ENCODE measurements at regions not wholly inside any gene's neighbourhood (a gene's known extent, or its start where the extent isn't known, plus 50 kb on each side); places are given as distances from the start of the nearest gene placed in this dataset.

DNA sequence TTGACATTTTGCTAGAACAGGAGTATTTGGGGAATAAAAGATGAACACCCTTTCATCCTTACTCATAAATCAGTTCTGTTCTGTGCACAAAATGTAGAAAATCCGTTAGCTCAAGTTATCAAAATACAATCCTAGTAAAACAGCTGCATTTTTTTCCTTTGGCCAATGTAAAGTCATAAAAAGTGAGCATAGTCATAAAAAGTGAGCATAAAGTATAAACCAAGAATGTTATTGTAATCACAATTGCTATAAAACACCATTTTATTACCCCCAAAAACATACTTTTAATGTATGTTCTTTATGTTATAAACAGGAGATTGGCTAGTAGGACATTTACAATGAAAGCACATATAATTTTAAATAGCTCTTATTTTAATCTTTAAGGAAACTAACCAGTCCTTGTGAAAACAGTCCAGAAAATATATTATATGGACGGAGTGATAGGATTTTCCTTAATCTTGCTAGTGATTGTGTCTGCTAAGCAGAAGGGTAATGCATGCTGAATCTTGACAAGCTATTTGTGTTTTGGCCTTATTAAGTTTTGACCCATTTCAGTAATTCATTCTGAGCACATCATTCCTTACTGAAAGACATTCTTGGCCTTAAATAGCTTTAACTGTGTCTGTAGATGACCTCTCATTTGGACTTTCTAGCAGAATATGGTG is 891.8 kb downstream of the DSC3 start (continued):
- TF ChIP-seq, protein P1, sequence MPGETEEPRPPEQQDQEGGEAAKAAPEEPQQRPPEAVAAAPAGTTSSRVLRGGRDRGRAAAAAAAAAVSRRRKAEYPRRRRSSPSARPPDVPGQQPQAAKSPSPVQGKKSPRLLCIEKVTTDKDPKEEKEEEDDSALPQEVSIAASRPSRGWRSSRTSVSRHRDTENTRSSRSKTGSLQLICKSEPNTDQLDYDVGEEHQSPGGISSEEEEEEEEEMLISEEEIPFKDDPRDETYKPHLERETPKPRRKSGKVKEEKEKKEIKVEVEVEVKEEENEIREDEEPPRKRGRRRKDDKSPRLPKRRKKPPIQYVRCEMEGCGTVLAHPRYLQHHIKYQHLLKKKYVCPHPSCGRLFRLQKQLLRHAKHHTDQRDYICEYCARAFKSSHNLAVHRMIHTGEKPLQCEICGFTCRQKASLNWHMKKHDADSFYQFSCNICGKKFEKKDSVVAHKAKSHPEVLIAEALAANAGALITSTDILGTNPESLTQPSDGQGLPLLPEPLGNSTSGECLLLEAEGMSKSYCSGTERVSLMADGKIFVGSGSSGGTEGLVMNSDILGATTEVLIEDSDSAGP (CRISPR knock-in tag; IDR thresholded peaks at IDR 0.05; ENCODE audit: borderline replicate concordance): no peak
- TF ChIP-seq DNMT3B (CRISPR knock-in tag; conservative IDR thresholded peaks at IDR 0.05): no peak
- TF ChIP-seq SMC3 (IDR thresholded peaks at IDR 0.05; ENCODE audit: low read length): no peak
- no peak for TF ChIP-seq ZNF816 (CRISPR knock-in tag; IDR thresholded peaks at IDR 0.05; ENCODE audit: borderline replicate concordance)
- TF ChIP-seq MTA3 (CRISPR knock-in tag; IDR thresholded peaks at IDR 0.05): no peak
- TF ChIP-seq SMARCE1 (IDR thresholded peaks at IDR 0.05; ENCODE audit: borderline replicate concordance): no peak
- TF ChIP-seq CREM (IDR thresholded peaks at IDR 0.05): no peak
- TF ChIP-seq CREM (CRISPR knock-in tag; IDR thresholded peaks at IDR 0.05): no peak
- no peak for TF ChIP-seq GLI4 (CRISPR knock-in tag; IDR thresholded peaks at IDR 0.05; ENCODE audit: borderline replicate concordance)
- no peak for TF ChIP-seq ZNF326 (CRISPR knock-in tag; IDR thresholded peaks at IDR 0.05; ENCODE audit: borderline replicate concordance)

- CTCF ChIA-PET (ENCODE audit: low intra/inter-chr PET ratio, low total read pairs): no interaction called here
- TF ChIP-seq TBP (CRISPR knock-in tag; IDR thresholded peaks at IDR 0.05) (no peak), ZNF724P (CRISPR knock-in tag; IDR thresholded peaks at IDR 0.05; ENCODE audit: borderline replicate concordance) (no peak), GABPA (IDR thresholded peaks at IDR 0.05; ENCODE audit: low read depth, low read length) (no peak), GABPA (CRISPR knock-in tag; IDR thresholded peaks at IDR 0.05; ENCODE audit: low read depth) (no peak), MAFK (conservative IDR thresholded peaks at IDR 0.05 in 1 of 2, IDR thresholded peaks at IDR 0.05 in 1 of 2; ENCODE audit: low read length in 2 of 2) (peak; percentile 37 to 57; a peak in 3 of 4 replicates), MAFF (IDR thresholded peaks at IDR 0.05; ENCODE audit: low read depth, low read length) (peak; percentile 35; the same call in 1 of the 2 replicates), U2AF2 (IDR thresholded peaks at IDR 0.05; ENCODE audit: low read depth, low read length) (no peak), NR1H2 (CRISPR knock-in tag; IDR thresholded peaks at IDR 0.05; ENCODE audit: borderline replicate concordance, low read depth) (no peak), ATRX (CRISPR knock-in tag; IDR thresholded peaks at IDR 0.05; ENCODE audit: borderline replicate concordance) (no peak), ZNF512B (CRISPR knock-in tag; IDR thresholded peaks at IDR 0.05; ENCODE audit: borderline replicate concordance) (no peak), AKAP8 (CRISPR knock-in tag; IDR thresholded peaks at IDR 0.05) (no peak), SMARCC2 (IDR thresholded peaks at IDR 0.05) (no peak), NR3C1 (CRISPR knock-in tag; IDR thresholded peaks at IDR 0.05) (no peak), SRY (CRISPR knock-in tag; IDR thresholded peaks at IDR 0.05) (no peak)
Observed at GRCh38 chr18:30149585-30149984, 893.0 kb downstream of the DSC3 start.

More at GRCh38 chr18:30149585-30149984, 893.0 kb downstream of the DSC3 start:
- Histone ChIP-seq H2AFZ (ENCODE audit: low read length) (no peak overlapping the region), H4K20me1 (ENCODE audit: insufficient read depth, low read length) (no peaks in the 10 kb centered on the region), H3K27me3 (ENCODE audit: control insufficient read depth in 1 of 2, insufficient read depth in 2 of 2, low read length in 2 of 2) (no peaks in the 10 kb centered on the region), H3K9ac (ENCODE audit: insufficient read depth, low read depth, low read length) (no peak overlapping the region), H3K36me3 (replicated peaks in 1 of 2; ENCODE audit: control insufficient read depth in 1 of 2, insufficient read depth in 2 of 2, low read length in 2 of 2) (no peaks in the 10 kb centered on the region), H3K27ac (ENCODE audit: extremely low read length, insufficient read depth, low read length) (no peak overlapping the region), H3K9me3 (ENCODE audit: low read length) (no peaks in the 10 kb centered on the region), H3K4me1 (ENCODE audit: insufficient read depth, low read length) (no peaks in the 10 kb centered on the region), H3K4me2 (ENCODE audit: low read depth, low read length) (no peak overlapping the region), H3K4me3 (replicated peaks in 1 of 3; ENCODE audit: insufficient read depth in 1 of 3, low read depth in 2 of 3, low read length in 3 of 3) (no peak overlapping the region), H3K79me2 (ENCODE audit: insufficient read depth, low read length) (no peaks in the 10 kb centered on the region)
- no TSS peak for BruUV-seq (replicated peaks)
- DNase-seq (ENCODE audit: low spot score) (no peak), ATAC-seq (no peak), FAIRE-seq (no peak)
- POLR2A ChIA-PET: no interaction called here
- in situ Hi-C loops (cut with HindIII; ENCODE audit: extremely low pct_ligation_motif_present, low pct_unique_long_range_greater_than_20kb) (no loop called here), intact Hi-C loops (cut with micrococcal nuclease; ENCODE audit: unreplicated experiment) (no loop called here)
